Erythroblast (primary cell): ENCODE measurements at regions not wholly inside any gene's neighbourhood (a gene's known extent, or its start where the extent isn't known, plus 50 kb on each side); places are given as distances from the start of the nearest gene placed in this dataset.

Source experiments
- DNase-seq, 2 experiments: peaks; one replicate each; lab custom pipeline; 2025; lab: John Stamatoyannopoulos, UW
- GATA1 ChIP-seq: IDR thresholded peaks from 2 replicates; pipeline ENCODE4 v1.6.1; 2011; ENCODE audit warnings: low read depth, mild to moderate bottlenecking, control low read depth, low read length, moderate library complexity
- POLR2A ChIP-seq: IDR thresholded peaks from 2 replicates; pipeline ENCODE4 v1.6.1; 2011; ENCODE audit warnings: mild to moderate bottlenecking, low read length

DNA sequence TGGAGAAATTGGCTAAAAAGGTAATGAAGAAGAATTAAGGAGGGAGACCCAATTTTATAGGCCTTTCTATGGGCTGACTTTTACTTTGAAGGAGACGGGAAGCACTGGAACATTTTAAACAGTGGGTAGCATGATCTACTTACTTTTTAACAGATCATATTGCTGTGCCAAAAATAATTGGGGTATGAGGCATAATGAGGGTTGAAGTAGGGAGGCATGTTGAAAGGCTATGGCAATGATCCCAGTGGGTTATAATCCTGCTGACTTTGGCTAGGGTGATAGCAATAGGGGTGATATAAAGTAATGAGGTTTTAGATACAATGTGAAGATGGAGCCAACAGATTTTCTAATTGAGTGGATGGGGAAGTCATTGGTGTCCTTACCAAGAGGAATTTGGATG lies 73.2 kb downstream of the GPR37 start:
- no peak for DNase-seq
- TF ChIP-seq GATA1: no peak
- TF ChIP-seq POLR2A: no peak

DNA sequence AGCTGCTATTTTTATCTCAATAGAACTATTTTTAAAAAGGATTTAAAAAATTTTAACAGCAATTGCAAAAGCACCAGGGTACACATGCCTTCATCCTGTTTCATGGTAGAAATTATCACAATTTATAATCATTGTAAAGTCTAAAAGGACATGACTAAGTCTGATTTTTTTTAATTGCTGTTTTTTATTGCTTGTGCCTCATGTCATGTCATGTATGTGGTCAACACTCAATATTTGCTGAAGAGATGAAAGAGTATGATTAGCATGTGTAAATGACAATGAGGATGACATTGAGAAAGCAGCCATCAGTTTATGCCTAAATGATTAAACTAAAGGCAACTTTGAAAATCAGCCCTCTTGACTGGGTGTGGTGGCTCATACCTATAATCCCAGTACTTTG lies 74.8 kb downstream of the GPR37 start:
- TF ChIP-seq POLR2A: no peak
- no peak for TF ChIP-seq GATA1
- DNase-seq: no peak

DNA sequence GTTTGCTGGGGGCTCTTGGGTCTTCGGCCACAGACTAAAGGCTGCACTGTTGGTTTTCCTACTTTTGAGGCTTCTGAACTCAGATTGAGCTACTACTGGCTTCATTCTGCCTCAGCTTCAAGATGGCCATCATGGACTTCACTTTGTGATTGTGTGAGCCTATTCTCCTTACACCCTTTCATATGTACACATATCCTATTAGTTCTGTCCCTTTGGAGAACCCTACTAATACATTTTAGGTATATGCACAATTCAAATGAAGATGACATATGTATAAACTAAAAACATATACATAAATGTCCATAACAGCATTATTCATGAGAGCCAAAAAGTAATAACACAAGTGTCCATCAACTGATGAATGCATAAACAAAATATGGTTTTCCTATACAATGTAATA lies 75.7 kb downstream of the GPR37 start:
- DNase-seq: no peak

DNA sequence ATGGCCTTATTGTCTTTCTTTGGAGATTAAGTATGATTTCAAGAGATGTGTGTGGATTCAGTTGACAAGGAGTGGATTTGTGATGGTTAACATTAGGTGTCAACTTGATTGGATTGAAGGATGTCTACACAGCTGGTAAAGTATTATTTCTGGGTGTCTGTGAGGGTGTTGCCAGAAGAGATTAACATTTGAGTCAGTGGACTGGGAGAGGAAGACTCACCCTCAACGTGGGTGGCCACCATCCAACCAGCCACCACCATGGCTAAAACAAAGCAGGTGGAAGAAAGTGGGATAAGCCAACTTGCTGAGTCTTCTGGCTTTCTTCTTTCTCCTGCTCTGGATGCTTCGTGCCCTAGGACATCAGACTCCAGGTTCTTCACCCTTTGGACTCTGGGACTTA lies 76.1 kb downstream of the GPR37 start:
- TF ChIP-seq GATA1: no peak
- no peak for TF ChIP-seq POLR2A
- DNase-seq: no peak

More for the DNA sequence above, 75.7 kb downstream of the GPR37 start:
- TF ChIP-seq GATA1 (no peak), POLR2A (no peak)

DNA sequence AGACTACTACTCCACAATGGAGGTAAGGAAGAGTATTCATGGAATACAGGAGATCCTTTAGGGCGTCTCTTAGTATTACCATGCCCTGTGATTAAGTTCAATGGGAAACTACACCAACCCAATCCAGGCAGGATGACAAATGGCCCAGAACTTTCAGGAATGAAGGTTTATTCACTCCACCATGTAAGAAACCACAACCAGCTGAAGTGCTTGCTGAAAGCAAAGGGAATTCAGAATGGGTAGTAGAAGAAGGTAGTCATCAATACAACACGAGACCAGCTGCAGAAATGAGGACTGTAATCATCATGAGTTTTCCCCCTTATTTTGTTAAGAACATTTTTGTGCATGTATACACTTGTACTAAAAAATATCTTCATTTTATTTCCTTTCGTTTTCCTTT lies 76.6 kb downstream of the GPR37 start:
- DNase-seq: no peak
- TF ChIP-seq GATA1: no peak

DNA sequence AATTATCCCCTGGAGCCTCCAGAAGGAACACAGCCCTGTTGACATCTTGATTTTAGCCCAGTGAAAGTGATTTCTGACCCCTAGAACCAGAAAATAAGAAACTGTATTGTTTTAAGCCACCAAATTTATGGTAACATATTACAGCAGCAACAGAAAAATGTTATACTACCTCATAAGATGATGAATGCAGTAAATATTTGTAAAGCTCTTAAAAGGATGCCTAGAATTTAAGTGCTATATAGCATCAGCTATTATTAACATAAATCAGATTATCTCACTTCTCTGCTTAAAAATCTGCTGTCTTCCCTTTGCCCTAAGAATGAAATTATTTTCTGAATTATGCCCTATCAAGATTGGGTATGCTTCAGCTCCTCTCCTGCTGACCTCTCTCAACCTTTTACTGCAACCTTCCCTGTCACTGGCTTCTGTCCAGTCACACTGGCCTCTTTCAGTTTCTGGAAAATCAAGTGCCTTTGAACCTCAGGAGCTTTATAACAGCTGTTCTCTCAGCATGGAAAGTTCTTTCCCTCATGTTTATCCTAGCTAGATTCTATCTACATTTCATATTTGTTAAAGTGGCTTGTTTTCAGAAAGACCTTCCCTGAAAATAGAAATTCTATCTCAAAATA lies 78.9 kb downstream of the GPR37 start:
- TF ChIP-seq POLR2A (no peak), GATA1 (no peak)
- no peak for DNase-seq

DNA sequence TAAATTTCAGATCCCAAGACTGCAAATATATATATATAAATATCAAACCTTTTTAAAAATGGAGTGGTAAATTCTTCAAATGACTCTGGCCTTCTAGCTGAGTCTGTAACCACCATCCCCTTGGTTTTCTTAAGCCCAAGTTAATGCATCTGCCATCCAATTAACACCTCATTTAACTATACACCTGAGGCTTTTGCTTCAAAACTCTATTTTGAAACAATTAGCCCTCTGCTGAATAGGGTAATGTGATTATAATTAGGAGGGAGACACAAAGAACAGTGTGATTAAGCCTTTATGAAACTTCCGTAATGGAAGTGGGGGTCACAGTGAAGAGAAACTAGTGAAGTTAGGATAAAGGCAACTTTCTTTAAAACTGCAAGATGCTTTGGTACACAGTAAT lies 83.6 kb downstream of the GPR37 start:
- TF ChIP-seq GATA1 (no peak), POLR2A (no peak)
- DNase-seq: no peak

DNA sequence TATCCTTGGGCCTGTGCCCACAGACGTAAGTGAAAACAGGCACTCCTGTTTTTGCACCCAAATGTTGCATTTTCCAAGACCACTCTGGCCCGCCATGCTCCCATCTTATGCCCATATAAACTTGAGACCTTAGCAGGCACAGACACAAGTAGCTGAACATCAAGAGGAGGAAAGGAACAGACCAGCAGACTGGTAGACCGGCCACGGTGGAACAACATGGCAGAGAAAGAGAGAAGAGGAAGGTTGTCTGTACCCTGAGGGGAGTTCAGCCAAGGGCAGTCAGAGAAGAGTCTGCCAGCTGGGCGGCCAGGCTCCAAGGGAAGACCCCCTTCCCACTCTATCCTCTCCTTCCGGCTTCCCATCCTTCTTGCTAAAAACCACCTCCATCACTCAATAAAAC lies 85.3 kb downstream of the GPR37 start:
- no peak for DNase-seq
- TF ChIP-seq POLR2A (no peak), GATA1 (no peak)

DNA sequence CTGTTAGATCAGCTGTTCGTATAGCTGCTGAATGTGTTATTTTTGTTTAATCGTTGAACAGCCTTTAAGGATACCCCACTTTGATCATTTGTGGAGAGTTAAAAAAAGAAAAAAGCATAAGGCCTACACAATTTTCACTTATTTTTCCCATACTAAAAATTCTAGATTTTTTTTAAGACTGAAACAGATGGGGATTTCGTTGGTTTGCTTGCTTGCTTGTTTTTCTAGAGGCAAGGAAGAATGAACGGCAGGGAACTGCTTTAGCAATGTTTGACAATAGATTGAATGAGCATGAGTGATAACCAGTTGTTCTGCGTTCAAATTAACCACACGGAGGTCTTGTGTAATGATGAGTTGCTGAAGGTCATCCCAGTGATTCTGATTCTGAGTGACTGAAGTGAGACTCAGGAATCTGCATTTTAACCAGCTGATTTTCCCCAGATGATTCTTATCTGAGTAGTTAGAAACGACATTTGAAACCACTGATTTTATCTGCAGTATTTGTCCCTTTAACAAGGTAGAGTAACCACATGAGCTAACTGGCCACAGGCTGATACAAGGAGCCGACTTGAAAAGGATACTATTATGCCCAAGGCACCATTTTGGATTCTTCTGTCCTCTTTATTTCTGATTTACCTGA lies 85.9 kb downstream of the GPR37 start:
- no peak for DNase-seq

DNA sequence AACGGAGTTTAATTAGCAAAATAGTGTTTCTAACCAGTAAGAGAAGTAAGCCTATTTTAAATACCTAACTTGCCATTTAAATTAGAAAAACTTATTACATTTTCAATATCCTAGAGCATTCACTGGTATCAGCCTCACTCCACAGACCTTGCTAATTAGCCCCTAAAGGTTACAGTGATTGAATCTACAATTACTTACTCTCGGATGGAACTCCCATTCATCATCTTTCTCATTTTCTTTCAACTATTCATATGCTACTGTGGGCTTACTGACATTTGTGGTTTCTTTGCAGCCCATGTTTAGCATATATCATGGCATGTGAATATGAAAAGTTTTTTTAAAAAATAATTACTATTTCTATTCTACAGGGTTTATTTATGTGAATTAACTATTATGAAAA lies 86.4 kb downstream of the GPR37 start:
- TF ChIP-seq POLR2A (no peak), GATA1 (no peak)
- DNase-seq: no peak

More for the DNA sequence above, 85.9 kb downstream of the GPR37 start:
- TF ChIP-seq GATA1 (no peak), POLR2A (no peak)

DNA sequence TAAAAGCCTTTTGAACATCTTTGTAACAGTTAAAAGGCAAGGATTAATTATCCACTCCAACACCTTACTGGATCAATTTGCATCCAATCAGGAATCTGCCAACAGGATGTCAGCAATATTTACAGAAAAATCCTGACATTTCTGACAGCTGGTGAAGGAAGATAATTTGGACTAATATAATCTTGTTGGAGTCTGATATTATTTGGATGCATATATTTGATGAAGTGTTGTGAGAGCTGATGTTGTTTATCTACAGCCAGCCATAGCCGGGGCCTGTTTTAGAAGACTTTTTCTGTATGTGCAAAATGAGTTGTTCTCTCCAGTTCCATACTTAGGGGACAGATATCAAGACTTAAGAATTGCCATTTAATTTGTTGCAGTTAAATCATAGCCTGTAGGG lies 91.1 kb downstream of the GPR37 start:
- TF ChIP-seq GATA1: no peak
- TF ChIP-seq POLR2A: no peak
- DNase-seq: no peak

DNA sequence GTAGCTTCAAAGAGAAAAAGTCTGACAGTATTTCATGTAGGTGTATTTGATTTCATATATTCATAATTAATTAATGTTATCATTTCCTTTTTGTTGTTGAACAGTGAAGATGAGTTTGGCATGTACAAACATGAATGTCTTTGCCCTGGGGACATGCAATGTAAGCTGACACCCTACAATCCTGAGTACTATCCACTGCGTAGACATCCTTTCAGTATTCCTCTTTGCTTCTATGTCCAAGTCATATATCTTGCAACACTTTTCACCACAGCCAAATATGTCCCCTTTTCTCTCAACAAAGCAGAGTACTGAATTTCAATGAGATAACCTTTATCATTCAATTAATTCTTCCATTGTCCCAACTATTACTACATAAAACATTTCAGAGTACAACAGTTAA lies 93.6 kb downstream of the GPR37 start:
- TF ChIP-seq GATA1: no peak
- no peak for TF ChIP-seq POLR2A
- DNase-seq: no peak

DNA sequence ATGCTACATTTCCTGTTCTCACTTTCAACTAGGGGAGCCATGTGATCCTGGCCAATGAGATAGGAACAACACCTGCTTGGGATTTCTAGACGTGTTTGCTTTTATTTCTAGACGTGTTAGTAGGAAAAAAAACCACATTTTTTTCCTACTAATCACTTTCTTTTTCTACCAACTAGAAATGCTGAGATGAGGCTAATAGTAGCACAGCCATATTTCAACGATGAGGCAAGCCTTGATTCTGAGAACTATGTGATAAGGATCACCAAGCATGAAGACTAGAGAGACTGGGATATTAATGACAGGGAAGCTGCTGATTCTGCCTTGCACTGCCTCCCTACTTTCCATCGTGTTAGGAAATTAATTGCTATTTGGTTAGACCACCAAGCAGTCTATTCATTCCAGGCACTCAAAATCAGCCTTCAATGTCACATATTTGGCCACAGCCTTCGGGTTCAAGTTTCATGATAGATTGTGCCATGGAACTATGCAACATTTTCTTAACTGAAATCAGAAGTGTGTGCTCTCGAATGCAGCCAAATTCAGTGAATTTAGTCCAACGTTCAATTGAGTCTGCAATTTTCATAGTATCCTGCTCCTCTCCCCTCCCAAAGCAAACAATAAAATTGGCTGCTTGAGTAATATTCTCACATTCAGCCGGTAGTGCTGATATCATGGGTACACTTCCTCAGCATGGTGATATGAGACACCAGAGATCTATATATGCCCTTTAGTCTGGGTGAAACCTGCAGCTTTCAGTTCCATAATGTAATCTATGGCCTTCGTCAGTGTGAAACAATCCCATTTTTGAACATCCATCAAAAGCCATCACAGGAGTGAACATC lies 98.1 kb downstream of the GPR37 start:
- DNase-seq: no peak
- TF ChIP-seq GATA1 (no peak), POLR2A (no peak)

DNA sequence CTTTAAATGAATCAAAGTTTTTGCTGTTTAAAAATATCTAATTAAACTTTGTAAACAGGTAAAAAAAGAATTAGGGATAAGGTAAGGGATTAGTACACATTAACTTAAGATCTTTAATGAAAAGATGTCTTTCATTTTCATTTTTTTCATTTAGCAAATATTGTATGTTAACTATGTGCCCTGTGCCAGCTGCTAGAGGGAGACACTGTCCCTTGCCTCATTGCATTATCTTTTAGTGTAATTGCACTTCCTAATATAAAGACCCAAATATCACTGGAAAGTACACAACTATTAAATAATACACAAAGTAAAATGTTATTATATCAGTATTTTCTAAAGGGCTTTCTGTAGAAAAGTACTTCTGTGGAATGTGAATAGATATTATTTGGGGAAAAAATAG lies 102.7 kb downstream of the GPR37 start:
- TF ChIP-seq GATA1: no peak
- TF ChIP-seq POLR2A: no peak
- no peak for DNase-seq

DNA sequence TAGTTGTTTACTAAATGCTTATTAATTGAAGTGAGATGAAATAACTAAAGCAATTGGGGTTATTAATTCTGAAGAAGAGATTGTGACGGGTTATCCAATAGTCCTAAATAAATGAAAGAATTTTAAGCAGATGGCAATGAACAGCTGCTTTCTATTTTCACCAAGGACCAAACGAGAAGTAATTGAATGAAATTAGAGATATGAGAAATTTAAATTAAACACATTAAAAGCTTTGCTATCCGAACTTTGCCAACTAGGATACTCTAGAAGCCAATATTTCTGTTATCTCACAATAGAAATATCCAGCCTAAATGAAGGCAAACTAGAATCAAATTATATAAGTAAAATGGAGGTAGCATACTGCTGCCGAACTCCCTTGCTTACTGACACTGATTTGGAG lies 103.2 kb downstream of the GPR37 start:
- DNase-seq: no peak
- TF ChIP-seq POLR2A: no peak
- no peak for TF ChIP-seq GATA1
